Astrocyte (in vitro differentiated cells and primary cell): ENCODE measurements at regions not wholly inside any gene's neighbourhood (a gene's known extent, or its start where the extent isn't known, plus 50 kb on each side); places are given as distances from the start of the nearest gene placed in this dataset.

Source experiments
- DNase-seq: peaks from one replicate; pipeline ENCODE4 v3.0.0-alpha.2; 2010; ENCODE audit warnings: low read depth
- FAIRE-seq: peaks from 2 replicates; lab custom pipeline; 2011; peaks lifted over from hg19 to GRCh38; lab: Jason Lieb, UNC
- H2AFZ ChIP-seq: 2 replicates; pipeline ENCODE4 v1.6.0; 2012; ENCODE audit warnings: low read depth, low read length, inconsistent platforms
- H3K27ac ChIP-seq: 2 replicates; pipeline ENCODE4 v1.5.1; 2011; ENCODE audit warnings: low read depth, low read length, inconsistent platforms
- H3K27me3 ChIP-seq: 2 replicates; pipeline ENCODE4 v1.6.0; 2011; ENCODE audit warnings: low read length, inconsistent platforms; ENCODE audit not compliant: insufficient read depth
- H3K36me3 ChIP-seq: 2 replicates; pipeline ENCODE4 v1.5.1; 2011; ENCODE audit warnings: low read length, inconsistent platforms; ENCODE audit not compliant: insufficient read depth
- H3K4me1 ChIP-seq: 2 replicates; pipeline ENCODE4 v1.5.1; 2011; ENCODE audit warnings: low read length, inconsistent platforms; ENCODE audit not compliant: insufficient read depth
- H3K4me2 ChIP-seq: 2 replicates; pipeline ENCODE4 v1.6.0; 2012; ENCODE audit warnings: low read length, inconsistent platforms
- H3K4me3 ChIP-seq: 2 replicates; pipeline ENCODE4 v1.5.1; 2011; ENCODE audit warnings: low read depth, mild to moderate bottlenecking, low read length, inconsistent platforms; ENCODE audit not compliant: insufficient read depth
- H3K79me2 ChIP-seq: 2 replicates; pipeline ENCODE4 v1.6.0; 2012; ENCODE audit warnings: mild to moderate bottlenecking, low read length, inconsistent platforms; ENCODE audit not compliant: insufficient read depth
- H3K9ac ChIP-seq: 2 replicates; pipeline ENCODE4 v1.6.0; 2012; ENCODE audit warnings: mild to moderate bottlenecking, low read length, inconsistent platforms
- H3K9me3 ChIP-seq: 2 replicates; pipeline ENCODE4 v1.5.1; 2012; ENCODE audit warnings: low read depth, mild to moderate bottlenecking, low read length, inconsistent platforms; ENCODE audit not compliant: insufficient read depth
- H4K20me1 ChIP-seq: 2 replicates; pipeline ENCODE4 v1.6.0; 2012; ENCODE audit warnings: low read length, inconsistent platforms; ENCODE audit not compliant: insufficient read depth
- H3K27ac Mint-ChIP-seq: one replicate; pipeline ENCODE4 v1.8.0; 2021; ENCODE audit warnings: mild to moderate bottlenecking, mixed read lengths; ENCODE audit not compliant: unreplicated experiment
- H3K27me3 Mint-ChIP-seq: one replicate; pipeline ENCODE4 v1.8.0; 2021; ENCODE audit warnings: low read depth, mixed read lengths; ENCODE audit not compliant: unreplicated experiment
- H3K36me3 Mint-ChIP-seq: one replicate; pipeline ENCODE4 v1.8.0; 2021; ENCODE audit warnings: low read depth, mixed read lengths; ENCODE audit not compliant: unreplicated experiment
- H3K4me1 Mint-ChIP-seq: one replicate; pipeline ENCODE4 v1.8.0; 2021; ENCODE audit warnings: low read depth, mixed read lengths; ENCODE audit not compliant: unreplicated experiment
- H3K4me3 Mint-ChIP-seq: one replicate; pipeline ENCODE4 v1.8.0; 2021; ENCODE audit warnings: mild to moderate bottlenecking, moderate library complexity, mixed read lengths; ENCODE audit not compliant: unreplicated experiment
- H3K9me3 Mint-ChIP-seq: one replicate; pipeline ENCODE4 v1.8.0; 2021; ENCODE audit warnings: mild to moderate bottlenecking, mixed read lengths; ENCODE audit not compliant: unreplicated experiment
- CTCF ChIP-seq: IDR thresholded peaks from 2 replicates; pipeline ENCODE4 v1.5.1; 2011; ENCODE audit warnings: low read depth, mild to moderate bottlenecking, inconsistent platforms, low read length, moderate library complexity; ENCODE audit not compliant: insufficient read depth
- EZH2 ChIP-seq: IDR thresholded peaks from 2 replicates; pipeline ENCODE4 v1.6.1; 2012; ENCODE audit warnings: mild to moderate bottlenecking, low read length, inconsistent platforms; ENCODE audit not compliant: insufficient read depth

- FAIRE-seq (no peak), DNase-seq (no peak)
- no peaks in the 10 kb centered on the region for H3K4me1 Mint-ChIP-seq
- no peak overlapping the region for H3K27ac Mint-ChIP-seq
- H3K27me3 Mint-ChIP-seq: no peaks in the 10 kb centered on the region
- Histone ChIP-seq H3K27ac (no peak overlapping the region), H3K36me3 (no peaks in the 10 kb centered on the region), H3K4me2 (no peak overlapping the region), H2AFZ (no peak overlapping the region), H4K20me1 (no peaks in the 10 kb centered on the region), H3K9me3 (no peaks in the 10 kb centered on the region), H3K9ac (no peak overlapping the region), H3K4me3 (no peak overlapping the region), H3K4me1 (no peaks in the 10 kb centered on the region), H3K27me3 (no peaks in the 10 kb centered on the region), H3K79me2 (no peaks in the 10 kb centered on the region)
- H3K36me3 Mint-ChIP-seq: no peaks in the 10 kb centered on the region
- H3K4me3 Mint-ChIP-seq: no peak overlapping the region
- H3K9me3 Mint-ChIP-seq: peaks cover 6% of the 10 kb centered on the region
- TF ChIP-seq CTCF (no peak), EZH2 (no peak)
These were observed 50.0 kb upstream of the ARHGEF26 start for GRCh38 chr3:154071146-154071545.
